ENCODE measurements at regions not wholly inside any gene's neighbourhood (a gene's known extent, or its start where the extent isn't known, plus 50 kb on each side); places are given as distances from the start of the nearest gene placed in this dataset.

DNA sequence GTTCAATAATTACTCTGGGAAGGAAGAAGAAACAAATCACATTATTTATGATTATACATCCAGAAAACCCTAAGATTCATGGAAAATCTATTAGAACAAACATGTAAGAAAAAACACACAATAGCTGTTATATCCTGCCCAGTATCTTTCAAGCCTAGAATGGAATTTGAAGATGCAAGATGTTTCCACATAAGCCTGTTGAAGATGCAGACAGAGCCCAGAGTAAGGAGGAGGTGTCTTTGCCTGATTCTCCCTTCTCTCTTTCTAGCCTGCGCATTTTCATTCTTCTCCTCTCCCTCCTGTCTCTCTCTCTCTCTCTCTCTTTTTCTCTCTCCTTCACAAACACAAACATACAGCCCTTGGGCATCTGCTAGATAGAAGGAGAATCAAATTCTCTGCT is 170.1 kb upstream of the INHBA start:
- DNase-seq, result no peak
- Histone ChIP-seq H3K27ac (replicated peaks) (no peak overlapping the region), H3K36me3 (no peaks in the 10 kb centered on the region), H3K27me3 (ENCODE audit: low read depth) (peaks cover 6% of the 10 kb centered on the region), H3K4me3 (no peak overlapping the region), H3K9me3 (replicated peaks) (no peaks in the 10 kb centered on the region), H3K4me1 (peaks cover 3% of the 10 kb centered on the region)
- intact Hi-C loops (cut with micrococcal nuclease), result no loop called here
- TF ChIP-seq, protein P1, sequence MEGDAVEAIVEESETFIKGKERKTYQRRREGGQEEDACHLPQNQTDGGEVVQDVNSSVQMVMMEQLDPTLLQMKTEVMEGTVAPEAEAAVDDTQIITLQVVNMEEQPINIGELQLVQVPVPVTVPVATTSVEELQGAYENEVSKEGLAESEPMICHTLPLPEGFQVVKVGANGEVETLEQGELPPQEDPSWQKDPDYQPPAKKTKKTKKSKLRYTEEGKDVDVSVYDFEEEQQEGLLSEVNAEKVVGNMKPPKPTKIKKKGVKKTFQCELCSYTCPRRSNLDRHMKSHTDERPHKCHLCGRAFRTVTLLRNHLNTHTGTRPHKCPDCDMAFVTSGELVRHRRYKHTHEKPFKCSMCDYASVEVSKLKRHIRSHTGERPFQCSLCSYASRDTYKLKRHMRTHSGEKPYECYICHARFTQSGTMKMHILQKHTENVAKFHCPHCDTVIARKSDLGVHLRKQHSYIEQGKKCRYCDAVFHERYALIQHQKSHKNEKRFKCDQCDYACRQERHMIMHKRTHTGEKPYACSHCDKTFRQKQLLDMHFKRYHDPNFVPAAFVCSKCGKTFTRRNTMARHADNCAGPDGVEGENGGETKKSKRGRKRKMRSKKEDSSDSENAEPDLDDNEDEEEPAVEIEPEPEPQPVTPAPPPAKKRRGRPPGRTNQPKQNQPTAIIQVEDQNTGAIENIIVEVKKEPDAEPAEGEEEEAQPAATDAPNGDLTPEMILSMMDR (IDR thresholded peaks at IDR 0.05; ENCODE audit: borderline replicate concordance), result no peak

- TF ChIP-seq, protein P1 (IDR thresholded peaks at IDR 0.05; ENCODE audit: borderline replicate concordance), result no peak
- H3K36me3 ChIP-seq, result no peaks in the 10 kb centered on the region
- H3K9me3 ChIP-seq (replicated peaks), result peaks cover 11% of the 10 kb centered on the region
- H3K27me3 ChIP-seq (ENCODE audit: low read depth), result peaks cover 6% of the 10 kb centered on the region
- peaks cover 3% of the 10 kb centered on the region for H3K4me1 ChIP-seq
- no peak for DNase-seq
- H3K4me3 ChIP-seq, result no peak overlapping the region
- peak overlapping the region; percentile 45 for H3K27ac ChIP-seq (replicated peaks)
- intact Hi-C loops (cut with micrococcal nuclease), result no loop called here
These were observed 167.7 kb upstream of the INHBA start for GRCh38 chr7:41870461-41871138.

DNA sequence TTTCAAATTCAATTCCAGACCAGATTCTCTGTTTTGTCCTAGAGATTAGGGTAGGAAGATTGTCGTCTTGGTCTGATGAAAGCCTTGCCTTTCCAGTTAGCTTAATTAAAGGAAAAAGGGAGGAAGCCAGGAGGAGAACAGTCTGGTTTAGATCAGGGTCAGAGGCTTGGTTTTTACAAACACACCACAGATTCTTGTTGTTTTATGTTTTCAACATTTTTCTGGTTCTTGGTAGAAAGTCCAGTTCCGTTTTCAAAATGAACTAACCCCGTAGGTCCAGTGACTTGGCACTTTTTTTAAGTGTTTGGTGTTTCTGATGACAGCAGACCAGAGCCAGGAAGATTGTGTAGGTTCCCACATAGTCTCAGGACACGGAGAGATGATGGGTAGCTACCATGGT is 167.1 kb upstream of the INHBA start:
- TF ChIP-seq, protein P1 (IDR thresholded peaks at IDR 0.05; ENCODE audit: borderline replicate concordance), result no peak
- Histone ChIP-seq H3K36me3 (no peaks in the 10 kb centered on the region), H3K9me3 (replicated peaks) (peaks cover 17% of the 10 kb centered on the region), H3K4me1 (peaks cover 3% of the 10 kb centered on the region), H3K27me3 (ENCODE audit: low read depth) (peaks cover 3% of the 10 kb centered on the region), H3K27ac (replicated peaks) (peak overlapping the region; percentile 45), H3K4me3 (no peak overlapping the region)
- DNase-seq, result no peak
- intact Hi-C loops (cut with micrococcal nuclease), result no loop called here

DNA sequence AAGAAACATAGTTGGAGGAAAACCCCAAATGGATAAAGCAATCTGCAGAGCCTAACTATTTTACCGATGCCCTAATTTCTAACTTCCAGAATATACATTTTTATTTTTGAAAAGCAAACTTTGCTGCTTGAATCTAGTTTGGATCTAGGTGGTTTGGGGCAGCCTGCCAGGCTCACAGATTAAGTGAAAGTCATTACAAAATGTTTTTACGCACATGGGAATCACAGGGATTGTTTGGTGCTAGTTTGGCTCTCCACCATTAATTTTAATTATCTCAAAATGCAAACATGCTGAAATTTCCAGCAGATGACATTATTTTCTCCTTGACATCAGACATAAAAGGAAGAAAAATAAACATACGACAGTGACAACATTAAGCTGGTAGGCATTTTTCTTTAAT is 166.7 kb upstream of the INHBA start:
- H3K27ac ChIP-seq (replicated peaks), result peak overlapping the region; percentile 45
- no peaks in the 10 kb centered on the region for H3K27me3 ChIP-seq (ENCODE audit: low read depth)
- DNase-seq, result no peak
- peaks cover 3% of the 10 kb centered on the region for H3K4me1 ChIP-seq
- H3K9me3 ChIP-seq (replicated peaks), result peaks cover 21% of the 10 kb centered on the region
- intact Hi-C loops (cut with micrococcal nuclease), result no loop called here
- H3K4me3 ChIP-seq, result no peak overlapping the region
- no peaks in the 10 kb centered on the region for H3K36me3 ChIP-seq
- TF ChIP-seq, protein P1 (IDR thresholded peaks at IDR 0.05; ENCODE audit: borderline replicate concordance), result no peak

- DNase-seq, result no peak
- H3K36me3 ChIP-seq, result no peaks in the 10 kb centered on the region
- TF ChIP-seq, protein P1 (IDR thresholded peaks at IDR 0.05; ENCODE audit: borderline replicate concordance), result no peak
- H3K4me1 ChIP-seq, result peaks cover 3% of the 10 kb centered on the region
- H3K27me3 ChIP-seq (ENCODE audit: low read depth), result no peaks in the 10 kb centered on the region
- H3K9me3 ChIP-seq (replicated peaks), result peaks cover 26% of the 10 kb centered on the region
- peak overlapping the region; percentile 45 for H3K27ac ChIP-seq (replicated peaks)
- intact Hi-C loops (cut with micrococcal nuclease), result no loop called here
- no peak overlapping the region for H3K4me3 ChIP-seq
These were observed 166.2 kb upstream of the INHBA start for GRCh38 chr7:41869091-41869490.
